ENCODE measurements at regions not wholly inside any gene's neighbourhood (a gene's known extent, or its start where the extent isn't known, plus 50 kb on each side); places are given as distances from the start of the nearest gene placed in this dataset.

DNA sequence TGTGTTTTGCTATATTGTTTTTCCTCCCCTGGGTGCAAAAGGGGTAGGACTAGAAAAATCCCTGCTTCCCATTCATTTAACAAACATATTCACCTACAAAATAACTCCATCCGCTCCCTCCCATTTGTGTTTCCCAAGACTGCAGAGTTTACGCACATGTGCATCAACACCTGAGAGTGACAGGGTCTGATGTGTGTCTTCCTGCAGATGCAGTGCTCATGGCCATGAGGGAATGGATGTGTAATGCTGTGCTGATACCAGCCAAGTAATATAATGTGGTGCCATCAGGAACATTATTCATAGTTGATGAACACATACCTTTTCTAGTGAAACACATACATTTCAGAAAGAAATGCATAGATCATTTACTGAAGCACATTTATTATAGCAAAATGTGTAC lies 83.2 kb downstream of the CXXC4 start:
- no peak overlapping the region for H3K4me3 Mint-ChIP-seq
- H3K4me1 Mint-ChIP-seq: peaks cover 8% of the 10 kb centered on the region
- TF ChIP-seq, protein P1, sequence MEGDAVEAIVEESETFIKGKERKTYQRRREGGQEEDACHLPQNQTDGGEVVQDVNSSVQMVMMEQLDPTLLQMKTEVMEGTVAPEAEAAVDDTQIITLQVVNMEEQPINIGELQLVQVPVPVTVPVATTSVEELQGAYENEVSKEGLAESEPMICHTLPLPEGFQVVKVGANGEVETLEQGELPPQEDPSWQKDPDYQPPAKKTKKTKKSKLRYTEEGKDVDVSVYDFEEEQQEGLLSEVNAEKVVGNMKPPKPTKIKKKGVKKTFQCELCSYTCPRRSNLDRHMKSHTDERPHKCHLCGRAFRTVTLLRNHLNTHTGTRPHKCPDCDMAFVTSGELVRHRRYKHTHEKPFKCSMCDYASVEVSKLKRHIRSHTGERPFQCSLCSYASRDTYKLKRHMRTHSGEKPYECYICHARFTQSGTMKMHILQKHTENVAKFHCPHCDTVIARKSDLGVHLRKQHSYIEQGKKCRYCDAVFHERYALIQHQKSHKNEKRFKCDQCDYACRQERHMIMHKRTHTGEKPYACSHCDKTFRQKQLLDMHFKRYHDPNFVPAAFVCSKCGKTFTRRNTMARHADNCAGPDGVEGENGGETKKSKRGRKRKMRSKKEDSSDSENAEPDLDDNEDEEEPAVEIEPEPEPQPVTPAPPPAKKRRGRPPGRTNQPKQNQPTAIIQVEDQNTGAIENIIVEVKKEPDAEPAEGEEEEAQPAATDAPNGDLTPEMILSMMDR (IDR thresholded peaks at IDR 0.05; ENCODE audit: unreplicated experiment): no peak
- no peaks in the 10 kb centered on the region for H3K27me3 Mint-ChIP-seq (ENCODE audit: low read depth)
- no peak for DNase-seq (ENCODE audit: low spot score in 2 of 2, unreplicated experiment in 2 of 2)
- H3K36me3 Mint-ChIP-seq: no peaks in the 10 kb centered on the region
- no peaks in the 10 kb centered on the region for H3K9me3 Mint-ChIP-seq
- H3K27ac Mint-ChIP-seq: no peak overlapping the region

DNA sequence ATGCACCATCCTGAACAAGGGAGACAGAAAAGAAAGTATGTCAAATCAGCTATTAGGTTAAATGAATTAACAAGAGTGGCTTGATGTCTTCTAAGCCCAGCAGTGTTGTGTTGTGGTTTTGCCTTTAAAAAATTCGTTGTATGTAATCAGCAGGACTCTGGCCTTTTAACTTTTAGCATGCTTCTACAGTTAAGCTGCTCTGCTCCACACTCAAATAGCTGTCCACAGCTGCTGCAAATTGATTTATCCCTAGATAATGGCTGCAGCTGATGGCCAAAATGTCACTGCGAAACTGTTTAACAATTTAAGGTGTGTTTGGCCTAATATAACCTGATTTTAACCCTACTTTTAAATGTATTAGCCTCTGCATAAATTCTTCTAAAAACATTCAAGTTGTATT lies 85.8 kb downstream of the CXXC4 start:
- Mint-ChIP-seq H3K4me3 (no peak overlapping the region), H3K4me1 (peaks cover 8% of the 10 kb centered on the region), H3K36me3 (no peaks in the 10 kb centered on the region), H3K9me3 (no peaks in the 10 kb centered on the region), H3K27ac (no peak overlapping the region), H3K27me3 (ENCODE audit: low read depth) (no peaks in the 10 kb centered on the region)
- TF ChIP-seq, protein P1 (IDR thresholded peaks at IDR 0.05; ENCODE audit: unreplicated experiment): no peak
- no peak for DNase-seq (ENCODE audit: low spot score in 2 of 2, unreplicated experiment in 2 of 2)

DNA sequence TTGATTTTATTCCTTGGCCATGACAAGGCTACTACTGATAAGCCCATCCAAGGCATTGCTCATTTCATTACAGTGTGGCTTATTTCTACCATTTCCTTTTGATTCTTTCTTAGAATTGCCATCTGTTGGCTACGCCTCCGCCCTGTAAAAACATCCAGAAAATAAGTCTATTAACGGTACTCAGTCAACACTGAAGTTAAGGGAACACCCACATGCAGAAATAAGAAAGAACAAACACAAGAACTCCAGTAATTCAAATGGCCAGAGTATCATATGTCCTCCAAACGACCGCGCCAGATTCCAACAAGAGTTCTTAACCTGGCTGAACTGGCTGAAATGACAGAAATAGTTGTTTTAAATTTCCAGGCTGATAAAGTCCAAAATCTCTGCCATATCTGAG lies 90.3 kb downstream of the CXXC4 start:
- TF ChIP-seq, protein P1 (IDR thresholded peaks at IDR 0.05; ENCODE audit: unreplicated experiment): no peak
- peaks cover 8% of the 10 kb centered on the region for H3K4me1 Mint-ChIP-seq
- H3K27ac Mint-ChIP-seq: no peak overlapping the region
- no peaks in the 10 kb centered on the region for H3K36me3 Mint-ChIP-seq
- DNase-seq (ENCODE audit: low spot score in 2 of 2, unreplicated experiment in 2 of 2): no peak
- peaks cover 14% of the 10 kb centered on the region for H3K9me3 Mint-ChIP-seq
- H3K27me3 Mint-ChIP-seq (ENCODE audit: low read depth): no peaks in the 10 kb centered on the region
- H3K4me3 Mint-ChIP-seq: no peak overlapping the region

DNA sequence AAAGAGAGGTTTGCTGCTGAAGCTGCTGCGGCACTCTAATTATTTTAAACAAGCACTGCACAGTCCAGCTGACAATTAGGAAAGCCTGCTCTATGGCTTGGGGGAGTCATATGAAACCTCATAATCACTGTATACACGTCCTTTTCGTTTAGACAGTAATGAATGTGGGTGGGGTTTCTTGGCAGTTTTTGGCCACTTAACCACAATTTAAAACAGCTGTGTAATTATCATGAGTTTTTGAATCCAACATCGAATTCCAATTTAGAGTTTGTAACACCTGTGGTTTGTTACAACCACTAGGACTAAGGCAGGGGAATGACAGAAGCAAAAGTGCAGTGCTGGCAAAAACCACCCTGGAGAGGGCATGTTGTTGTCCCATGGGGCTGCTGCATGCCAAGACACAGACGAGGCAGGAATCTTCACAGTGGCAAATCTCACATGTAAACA lies 99.5 kb downstream of the CXXC4 start:
- no peaks in the 10 kb centered on the region for H3K9me3 Mint-ChIP-seq
- no peak overlapping the region for H3K4me3 Mint-ChIP-seq
- no peaks in the 10 kb centered on the region for H3K36me3 Mint-ChIP-seq
- H3K27me3 Mint-ChIP-seq (ENCODE audit: low read depth): no peaks in the 10 kb centered on the region
- TF ChIP-seq, protein P1 (IDR thresholded peaks at IDR 0.05; ENCODE audit: unreplicated experiment): no peak
- peaks cover 17% of the 10 kb centered on the region for H3K4me1 Mint-ChIP-seq
- no peak for DNase-seq (ENCODE audit: low spot score in 2 of 2, unreplicated experiment in 2 of 2)
- no peak overlapping the region for H3K27ac Mint-ChIP-seq

DNA sequence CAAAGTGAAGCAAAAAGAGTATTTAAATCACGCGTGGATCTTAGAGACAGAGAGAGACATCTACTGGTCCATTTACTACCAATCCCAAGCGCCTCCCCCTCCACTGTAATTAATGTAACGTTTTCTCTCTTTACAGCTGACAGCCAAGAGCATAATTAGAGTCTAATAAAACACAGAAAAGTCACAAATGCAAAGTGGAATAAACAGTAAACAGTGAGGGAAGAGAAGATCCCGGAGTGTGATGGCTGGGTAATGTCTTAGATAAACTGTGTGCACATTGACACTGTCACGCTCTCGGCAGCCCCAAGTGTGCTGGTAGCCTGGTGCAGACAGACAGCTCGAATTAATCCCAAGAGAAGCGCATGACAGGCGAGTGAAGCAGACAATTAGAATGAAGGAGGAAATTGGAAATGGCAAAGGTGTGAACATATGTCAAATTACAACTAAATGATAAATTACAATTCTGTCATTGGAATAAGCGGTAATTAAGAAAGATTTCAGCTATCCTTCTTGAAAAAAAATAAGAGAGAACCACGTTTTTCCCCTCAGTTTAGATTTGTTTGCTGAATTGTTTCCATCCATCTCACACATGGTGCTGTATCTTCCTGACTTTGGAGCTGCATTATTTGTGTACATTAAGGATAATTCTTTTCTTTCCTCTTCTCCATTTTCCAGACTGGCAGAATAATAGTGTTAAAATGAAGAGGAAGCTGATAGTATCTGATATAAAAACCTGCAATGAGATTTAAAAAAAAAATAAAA lies 100.1 kb downstream of the CXXC4 start:
- Mint-ChIP-seq H3K36me3 (no peaks in the 10 kb centered on the region), H3K27me3 (ENCODE audit: low read depth) (no peaks in the 10 kb centered on the region), H3K27ac (no peak overlapping the region), H3K9me3 (no peaks in the 10 kb centered on the region), H3K4me1 (peaks cover 17% of the 10 kb centered on the region), H3K4me3 (no peak overlapping the region)
- TF ChIP-seq, protein P1 (IDR thresholded peaks at IDR 0.05; ENCODE audit: unreplicated experiment): no peak
- no peak for DNase-seq (ENCODE audit: low spot score in 2 of 2, unreplicated experiment in 2 of 2)
